Duodenal mucosa (tissue), 2 donors: ENCODE measurements at regions not wholly inside any gene's neighbourhood (a gene's known extent, or its start where the extent isn't known, plus 50 kb on each side); places are given as distances from the start of the nearest gene placed in this dataset.

Experiments
- H3K27ac ChIP-seq: one replicate; pipeline ENCODE4 v1.7.0; 2013; ENCODE audit warnings: low read depth, low read length
- H3K27me3 ChIP-seq, 2 donors: one replicate each; pipeline ENCODE4 v1.7.0; 2013; ENCODE audit warnings: low read length in 2 of 2, control low read depth in 1 of 2; ENCODE audit not compliant: insufficient read depth in 2 of 2, control insufficient read depth in 1 of 2
- H3K36me3 ChIP-seq, 2 donors: one replicate each; pipeline ENCODE4 v1.7.0; 2013; ENCODE audit warnings: low read length in 2 of 2, control low read depth in 1 of 2; ENCODE audit not compliant: insufficient read depth in 2 of 2, control insufficient read depth in 1 of 2
- H3K4me1 ChIP-seq, 2 donors: one replicate each; pipeline ENCODE4 v1.7.0; 2013; ENCODE audit warnings: low read length in 2 of 2, control low read depth in 1 of 2; ENCODE audit not compliant: insufficient read depth in 2 of 2, control insufficient read depth in 1 of 2
- H3K4me3 ChIP-seq, 2 donors: one replicate each; pipeline ENCODE4 v1.7.0; 2013; ENCODE audit warnings: low read length in 2 of 2, low read depth in 1 of 2
- H3K9ac ChIP-seq, 2 donors: one replicate each; pipeline ENCODE4 v1.7.0; 2013; ENCODE audit warnings: low read length in 2 of 2, low read depth in 1 of 2
- H3K9me3 ChIP-seq, 2 donors: one replicate each; pipeline ENCODE4 v1.7.0; 2013; ENCODE audit warnings: low read length in 2 of 2, control low read depth in 1 of 2; ENCODE audit not compliant: control insufficient read depth in 1 of 2

DNA sequence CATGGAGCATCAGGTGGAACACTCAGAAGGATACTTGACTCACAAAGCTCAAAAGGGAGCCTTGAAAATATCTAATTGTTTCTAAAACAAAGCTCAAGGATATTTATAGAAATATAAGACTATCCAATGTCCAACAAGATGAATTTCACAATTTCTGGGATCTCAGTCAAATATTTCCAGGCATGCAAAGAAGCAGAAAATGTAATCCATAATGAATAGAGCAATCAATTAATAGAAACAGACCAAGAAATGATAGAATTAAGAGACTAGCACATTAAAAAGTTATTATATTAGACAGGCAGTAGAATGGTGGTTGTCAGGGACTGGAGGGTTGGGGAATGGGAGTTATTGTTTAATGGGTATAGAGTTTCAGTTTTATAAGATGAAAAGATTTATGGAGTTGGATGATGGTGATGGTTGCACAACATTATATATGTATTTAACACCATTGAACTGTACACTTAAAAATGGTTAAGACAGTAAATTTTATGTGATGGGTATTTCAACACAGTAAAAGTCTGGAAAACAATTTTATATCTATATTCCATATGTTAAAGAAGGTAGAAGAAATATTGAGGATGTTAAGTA is 189.9 kb upstream of the PIEZO2 start:
- Histone ChIP-seq H3K9me3 (peaks cover 0 to 7% of the 10 kb centered on the region in 2 donors), H3K36me3 (no peaks in the 10 kb centered on the region), H3K27ac (no peak overlapping the region), H3K9ac (no peak overlapping the region), H3K4me1 (no peaks in the 10 kb centered on the region), H3K27me3 (no peaks in the 10 kb centered on the region), H3K4me3 (no peak overlapping the region)

GRCh38 chr18:11336241-11336640 is 186.9 kb upstream of the PIEZO2 start:
- Histone ChIP-seq H3K27me3 (no peaks in the 10 kb centered on the region), H3K36me3 (no peaks in the 10 kb centered on the region), H3K4me1 (no peaks in the 10 kb centered on the region), H3K9ac (no peak overlapping the region), H3K4me3 (no peak overlapping the region), H3K27ac (no peak overlapping the region), H3K9me3 (no peaks in the 10 kb centered on the region)

GRCh38 chr18:11327391-11328009 is 178.1 kb upstream of the PIEZO2 start:
- H3K27ac ChIP-seq, result no peak overlapping the region
- H3K27me3 ChIP-seq, result no peaks in the 10 kb centered on the region
- H3K36me3 ChIP-seq, result no peaks in the 10 kb centered on the region
- no peak overlapping the region for H3K4me3 ChIP-seq
- no peaks in the 10 kb centered on the region for H3K4me1 ChIP-seq
- H3K9ac ChIP-seq, result no peak overlapping the region
- H3K9me3 ChIP-seq, result no peaks in the 10 kb centered on the region

GRCh38 chr18:11324956-11325882 is 175.8 kb upstream of the PIEZO2 start:
- H3K4me1 ChIP-seq, result no peaks in the 10 kb centered on the region
- no peak overlapping the region for H3K27ac ChIP-seq
- H3K27me3 ChIP-seq, result no peaks in the 10 kb centered on the region
- H3K9ac ChIP-seq, result no peak overlapping the region
- no peak overlapping the region for H3K4me3 ChIP-seq
- no peaks in the 10 kb centered on the region for H3K36me3 ChIP-seq
- H3K9me3 ChIP-seq, result no peaks in the 10 kb centered on the region

DNA sequence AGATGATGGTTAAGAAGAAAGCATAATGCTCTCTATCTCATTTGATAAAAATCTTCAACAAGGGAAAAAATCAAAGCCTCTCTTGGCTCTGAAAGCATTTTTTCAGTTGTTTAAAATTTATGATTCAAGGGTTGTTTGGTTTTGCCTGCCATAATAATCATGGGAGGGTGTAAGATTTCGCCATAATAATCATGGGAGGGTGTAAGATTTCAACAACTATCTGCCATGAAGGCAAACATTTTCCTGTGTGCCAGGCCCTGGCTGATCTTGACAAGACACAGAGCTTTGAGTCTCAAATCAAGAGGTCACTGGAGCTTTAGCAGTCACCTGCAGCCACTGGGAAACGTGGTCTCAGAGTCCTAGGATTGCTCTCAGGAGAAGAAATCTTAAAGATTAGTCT is 175.1 kb upstream of the PIEZO2 start:
- Histone ChIP-seq H3K27ac (no peak overlapping the region), H3K9ac (no peak overlapping the region), H3K4me3 (no peak overlapping the region), H3K36me3 (no peaks in the 10 kb centered on the region), H3K9me3 (no peaks in the 10 kb centered on the region), H3K4me1 (no peaks in the 10 kb centered on the region), H3K27me3 (no peaks in the 10 kb centered on the region)

GRCh38 chr18:11323359-11323819 is 174.0 kb upstream of the PIEZO2 start:
- Histone ChIP-seq H3K9me3 (no peaks in the 10 kb centered on the region), H3K9ac (no peak overlapping the region), H3K27me3 (no peaks in the 10 kb centered on the region), H3K4me1 (no peaks in the 10 kb centered on the region), H3K36me3 (no peaks in the 10 kb centered on the region), H3K27ac (no peak overlapping the region), H3K4me3 (no peak overlapping the region)

DNA sequence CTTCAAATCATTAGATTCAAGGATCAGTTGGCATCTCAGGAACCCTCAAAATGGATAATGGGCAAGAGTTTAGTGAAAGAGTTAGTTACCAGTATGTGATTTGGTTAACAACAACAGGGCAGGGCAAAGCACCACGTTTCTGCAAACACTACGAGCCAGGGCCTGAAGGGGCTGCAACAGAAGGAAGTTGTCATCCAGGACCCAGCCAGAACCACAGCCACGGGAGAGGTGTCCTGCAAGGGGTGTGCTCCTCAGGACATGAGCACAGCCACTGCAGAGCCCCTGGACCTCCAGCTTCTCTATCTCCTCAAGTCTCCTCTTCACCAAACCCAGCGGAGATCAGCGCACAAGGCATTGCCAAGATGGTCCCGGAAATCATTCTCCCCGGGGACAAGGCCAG is 173.3 kb upstream of the PIEZO2 start:
- H3K27ac ChIP-seq, result no peak overlapping the region
- no peaks in the 10 kb centered on the region for H3K27me3 ChIP-seq
- H3K4me3 ChIP-seq, result no peak overlapping the region
- H3K36me3 ChIP-seq, result no peaks in the 10 kb centered on the region
- no peaks in the 10 kb centered on the region for H3K4me1 ChIP-seq
- H3K9ac ChIP-seq, result no peak overlapping the region
- no peaks in the 10 kb centered on the region for H3K9me3 ChIP-seq

- no peak overlapping the region for H3K27ac ChIP-seq
- H3K27me3 ChIP-seq, result no peaks in the 10 kb centered on the region
- H3K9me3 ChIP-seq, result no peaks in the 10 kb centered on the region
- H3K36me3 ChIP-seq, result no peaks in the 10 kb centered on the region
- no peak overlapping the region for H3K9ac ChIP-seq
- H3K4me1 ChIP-seq, result no peaks in the 10 kb centered on the region
- H3K4me3 ChIP-seq, result no peak overlapping the region
Observed at GRCh38 chr18:11322006-11322405, 172.6 kb upstream of the PIEZO2 start.

DNA sequence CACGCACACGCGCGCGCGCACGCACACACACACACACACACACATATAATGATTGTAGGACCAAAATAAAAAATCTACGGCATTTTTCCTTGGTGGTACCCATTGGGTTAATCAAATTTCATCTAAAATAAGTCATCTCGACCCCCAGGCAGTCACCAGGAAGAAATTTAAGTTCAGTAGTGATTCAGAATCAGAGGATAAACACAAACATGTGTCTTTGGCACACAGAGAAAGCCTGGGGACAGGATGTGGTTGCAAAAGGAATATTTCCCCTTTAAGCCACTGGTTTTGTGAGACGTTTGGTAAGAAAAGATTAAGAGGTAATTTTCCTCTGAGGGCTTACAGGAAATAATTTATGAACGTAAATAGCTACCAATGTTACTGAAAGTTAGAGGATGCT is 171.6 kb upstream of the PIEZO2 start:
- H3K9me3 ChIP-seq, result no peaks in the 10 kb centered on the region
- H3K27me3 ChIP-seq, result no peaks in the 10 kb centered on the region
- H3K36me3 ChIP-seq, result no peaks in the 10 kb centered on the region
- H3K9ac ChIP-seq, result no peak overlapping the region
- H3K27ac ChIP-seq, result no peak overlapping the region
- no peaks in the 10 kb centered on the region for H3K4me1 ChIP-seq
- no peak overlapping the region for H3K4me3 ChIP-seq

DNA sequence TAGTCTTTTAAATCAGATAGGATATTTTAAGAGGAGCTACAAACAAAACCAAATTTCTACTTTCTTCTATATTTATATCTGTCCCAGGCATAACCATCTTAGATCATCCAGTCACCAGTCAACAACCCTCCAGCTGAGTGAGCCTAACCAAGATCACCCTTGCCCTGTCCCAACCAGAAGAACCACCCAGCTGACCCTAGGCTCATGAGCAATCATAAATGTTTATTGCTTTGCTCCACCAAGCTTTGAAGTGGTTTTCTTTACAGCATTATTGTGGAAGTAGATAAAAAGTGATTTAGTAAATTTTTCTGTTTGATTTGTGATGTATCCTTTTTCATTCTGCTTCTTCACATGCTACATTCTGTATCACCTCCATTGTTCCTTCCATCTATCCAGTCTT is 167.2 kb upstream of the PIEZO2 start:
- Histone ChIP-seq H3K4me3 (no peak overlapping the region), H3K9me3 (no peaks in the 10 kb centered on the region), H3K27ac (no peak overlapping the region), H3K4me1 (no peaks in the 10 kb centered on the region), H3K36me3 (no peaks in the 10 kb centered on the region), H3K27me3 (no peaks in the 10 kb centered on the region), H3K9ac (no peak overlapping the region)
